Calu3 (cell line): ENCODE measurements at regions not wholly inside any gene's neighbourhood (a gene's known extent, or its start where the extent isn't known, plus 50 kb on each side); places are given as distances from the start of the nearest gene placed in this dataset.

ENCODE experiments used
- BruUV-seq: library from RNA; stranded (reverse); fragments of 400-500 nt; replicated peaks from 2 replicates; lab custom pipeline; 2021; lab: Mats Ljungman, UMichigan
- CTCF ChIA-PET: fragments of 300-600 bp; sonication (Branson Sonifier 250); formaldehyde crosslinking; loops from one replicate; lab custom pipeline; 2022; ENCODE audit warnings: antibody characterized with exemption; lab: Charles Lee
- DNase-seq: peaks from one replicate; pipeline ENCODE4 v3.0.0; 2022
- H3K27ac Mint-ChIP-seq: one replicate; pipeline ENCODE4 v1.8.0; 2022; ENCODE audit warnings: mixed read lengths; ENCODE audit not compliant: unreplicated experiment
- H3K27me3 Mint-ChIP-seq: one replicate; pipeline ENCODE4 v1.8.0; 2022; ENCODE audit warnings: mixed read lengths; ENCODE audit not compliant: unreplicated experiment
- H3K36me3 Mint-ChIP-seq: one replicate; pipeline ENCODE4 v1.8.0; 2022; ENCODE audit warnings: mild to moderate bottlenecking, moderate library complexity, mixed read lengths; ENCODE audit not compliant: insufficient read depth, unreplicated experiment
- H3K4me1 Mint-ChIP-seq: one replicate; pipeline ENCODE4 v1.8.0; 2022; ENCODE audit warnings: mild to moderate bottlenecking, low read depth, mixed read lengths; ENCODE audit not compliant: unreplicated experiment
- H3K4me3 Mint-ChIP-seq: one replicate; pipeline ENCODE4 v1.8.0; 2022; ENCODE audit warnings: mild to moderate bottlenecking, low read depth, moderate library complexity, mixed read lengths; ENCODE audit not compliant: unreplicated experiment
- H3K9me3 Mint-ChIP-seq: one replicate; pipeline ENCODE4 v1.8.0; 2022; ENCODE audit warnings: low read depth, mixed read lengths; ENCODE audit not compliant: unreplicated experiment
- intact Hi-C: fragments of 100-400 bp; cut with micrococcal nuclease; formaldehyde crosslinking; loops from one replicate; pipeline ENCODE4 v1.10.0; 2022; ENCODE audit not compliant: unreplicated experiment
- TF ChIP-seq, protein P1 (sequence below): fragments of 200-600 bp; IDR thresholded peaks from one replicate; pipeline ENCODE4 v1.8.0; 2022; ENCODE audit warnings: antibody characterized with exemption; ENCODE audit not compliant: unreplicated experiment

DNA sequence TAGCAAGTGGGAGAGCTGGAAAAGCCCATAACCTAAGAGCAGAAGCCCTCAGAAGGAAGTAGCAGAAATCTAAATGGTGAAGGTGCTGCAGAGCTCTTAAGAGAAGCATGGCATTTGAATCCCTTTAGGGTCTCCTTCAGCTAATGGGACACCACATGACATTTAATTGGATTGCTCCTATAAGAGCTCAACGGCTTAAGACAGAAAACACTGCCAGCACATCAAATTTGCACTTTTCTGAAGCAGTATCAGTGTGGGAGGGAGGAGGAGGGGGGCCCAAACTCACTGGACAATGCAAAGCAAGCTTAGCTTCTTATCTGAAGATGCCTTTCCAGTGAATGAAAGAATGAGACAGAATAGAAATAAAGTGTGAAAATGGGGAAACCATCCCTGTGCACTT lies 287.9 kb upstream of the MTNR1B start:
- H3K4me3 Mint-ChIP-seq = no peak overlapping the region
- DNase-seq = no peak
- H3K4me1 Mint-ChIP-seq = no peaks in the 10 kb centered on the region
- BruUV-seq = no TSS peak
- CTCF ChIA-PET = interaction anchor here (0.6 kb wide), 1 partner anchor 885 kb away, joined by 3 read pairs; no protein-coding TSS in a partner anchor
- TF ChIP-seq, protein P1, sequence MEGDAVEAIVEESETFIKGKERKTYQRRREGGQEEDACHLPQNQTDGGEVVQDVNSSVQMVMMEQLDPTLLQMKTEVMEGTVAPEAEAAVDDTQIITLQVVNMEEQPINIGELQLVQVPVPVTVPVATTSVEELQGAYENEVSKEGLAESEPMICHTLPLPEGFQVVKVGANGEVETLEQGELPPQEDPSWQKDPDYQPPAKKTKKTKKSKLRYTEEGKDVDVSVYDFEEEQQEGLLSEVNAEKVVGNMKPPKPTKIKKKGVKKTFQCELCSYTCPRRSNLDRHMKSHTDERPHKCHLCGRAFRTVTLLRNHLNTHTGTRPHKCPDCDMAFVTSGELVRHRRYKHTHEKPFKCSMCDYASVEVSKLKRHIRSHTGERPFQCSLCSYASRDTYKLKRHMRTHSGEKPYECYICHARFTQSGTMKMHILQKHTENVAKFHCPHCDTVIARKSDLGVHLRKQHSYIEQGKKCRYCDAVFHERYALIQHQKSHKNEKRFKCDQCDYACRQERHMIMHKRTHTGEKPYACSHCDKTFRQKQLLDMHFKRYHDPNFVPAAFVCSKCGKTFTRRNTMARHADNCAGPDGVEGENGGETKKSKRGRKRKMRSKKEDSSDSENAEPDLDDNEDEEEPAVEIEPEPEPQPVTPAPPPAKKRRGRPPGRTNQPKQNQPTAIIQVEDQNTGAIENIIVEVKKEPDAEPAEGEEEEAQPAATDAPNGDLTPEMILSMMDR = no peak
- H3K9me3 Mint-ChIP-seq = no peaks in the 10 kb centered on the region
- H3K27ac Mint-ChIP-seq = no peak overlapping the region
- H3K27me3 Mint-ChIP-seq = no peaks in the 10 kb centered on the region
- intact Hi-C loops = no loop called here
- H3K36me3 Mint-ChIP-seq = no peaks in the 10 kb centered on the region

DNA sequence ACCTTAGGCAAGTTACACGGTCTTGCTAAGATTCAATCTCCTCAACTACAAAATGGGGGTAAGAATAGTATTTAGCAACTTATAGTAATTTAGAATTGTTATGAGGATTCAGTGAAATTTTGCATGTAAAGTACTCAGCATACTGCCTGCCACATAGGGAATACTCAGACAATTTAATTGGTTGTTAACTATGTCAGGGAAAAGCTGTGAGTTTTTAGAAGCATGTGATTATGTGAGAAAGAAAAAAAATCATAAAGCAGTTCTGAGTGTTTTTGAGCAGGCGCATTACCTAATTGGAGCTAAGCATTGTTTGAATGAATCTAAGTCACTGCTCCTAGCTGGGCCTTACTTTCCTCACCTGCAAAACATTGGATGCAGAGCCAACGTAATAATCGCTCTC lies 287.3 kb upstream of the MTNR1B start:
- BruUV-seq = no TSS peak

GRCh38 chr11:92682952-92683351 lies 286.5 kb upstream of the MTNR1B start:
- intact Hi-C loops = no loop called here
- no peaks in the 10 kb centered on the region for H3K9me3 Mint-ChIP-seq
- BruUV-seq = no TSS peak
- H3K4me3 Mint-ChIP-seq = no peak overlapping the region
- no peak overlapping the region for H3K27ac Mint-ChIP-seq
- DNase-seq = no peak
- no peaks in the 10 kb centered on the region for H3K27me3 Mint-ChIP-seq
- TF ChIP-seq, protein P1 = no peak
- CTCF ChIA-PET = no interaction called here
- no peaks in the 10 kb centered on the region for H3K36me3 Mint-ChIP-seq
- H3K4me1 Mint-ChIP-seq = no peaks in the 10 kb centered on the region

More for the DNA sequence above, 287.3 kb upstream of the MTNR1B start:
- CTCF ChIA-PET = no interaction called here
- DNase-seq = no peak
- Mint-ChIP-seq H3K27me3 (no peaks in the 10 kb centered on the region), H3K4me1 (no peaks in the 10 kb centered on the region), H3K9me3 (no peaks in the 10 kb centered on the region), H3K36me3 (no peaks in the 10 kb centered on the region), H3K27ac (no peak overlapping the region), H3K4me3 (no peak overlapping the region)
- intact Hi-C loops = no loop called here
- TF ChIP-seq, protein P1 = no peak

DNA sequence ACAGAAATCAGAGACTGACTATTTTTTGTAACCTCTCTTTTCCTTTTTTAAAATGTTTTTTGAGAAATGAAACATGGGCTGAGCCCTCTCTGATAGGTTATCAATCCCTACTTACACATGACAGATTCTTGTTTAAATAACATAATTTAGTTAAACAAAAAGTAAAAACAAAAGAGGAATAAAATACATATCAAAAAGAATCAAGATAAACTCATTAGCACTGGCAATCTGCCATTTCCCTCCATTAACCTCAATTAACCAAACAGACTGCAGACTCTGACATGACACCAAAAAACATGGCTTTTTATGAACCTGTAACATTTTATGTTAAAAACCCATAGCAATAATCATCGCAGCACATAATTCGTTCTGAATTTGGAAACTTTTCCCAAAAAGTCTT lies 284.4 kb upstream of the MTNR1B start:
- no peaks in the 10 kb centered on the region for H3K27me3 Mint-ChIP-seq
- intact Hi-C loops = no loop called here
- H3K4me1 Mint-ChIP-seq = no peaks in the 10 kb centered on the region
- TF ChIP-seq, protein P1 = no peak
- no peak for DNase-seq
- H3K4me3 Mint-ChIP-seq = no peak overlapping the region
- H3K9me3 Mint-ChIP-seq = no peaks in the 10 kb centered on the region
- no peak overlapping the region for H3K27ac Mint-ChIP-seq
- CTCF ChIA-PET = no interaction called here
- no TSS peak for BruUV-seq
- no peaks in the 10 kb centered on the region for H3K36me3 Mint-ChIP-seq
